DND-41 (cell line): ENCODE measurements at regions not wholly inside any gene's neighbourhood (a gene's known extent, or its start where the extent isn't known, plus 50 kb on each side); places are given as distances from the start of the nearest gene placed in this dataset.

Experiments used
- ATAC-seq: fragments of 200-7000 bp; cut with Tn5 transposase; 3 replicates; pipeline ENCODE4 v1.9.1; 2021; ENCODE audit warnings: low read depth; ENCODE audit not compliant: insufficient read depth
- DNase-seq: peaks from one replicate; pipeline ENCODE4 v3.0.0-alpha.2; 2020
- H2AFZ ChIP-seq: 2 replicates; pipeline ENCODE4 v1.6.0; 2012; ENCODE audit warnings: low read depth, low read length
- H3K27ac ChIP-seq: 2 replicates; pipeline ENCODE4 v1.5.1; 2012; ENCODE audit warnings: low read length, inconsistent platforms
- H3K27me3 ChIP-seq: fragments of 200-600 bp; sonication (generic); 2 replicates; pipeline ENCODE4 v1.6.0; 2012; ENCODE audit warnings: low read length, mild to moderate bottlenecking, inconsistent platforms; ENCODE audit not compliant: insufficient read depth, poor library complexity
- H3K36me3 ChIP-seq: 2 replicates; pipeline ENCODE4 v1.5.1; 2012; ENCODE audit warnings: low read length, inconsistent platforms; ENCODE audit not compliant: insufficient read depth
- H3K4me1 ChIP-seq: 2 replicates; pipeline ENCODE4 v1.5.1; 2012; ENCODE audit warnings: mild to moderate bottlenecking, low read length; ENCODE audit not compliant: insufficient read depth
- H3K4me2 ChIP-seq: 2 replicates; pipeline ENCODE4 v1.6.0; 2012; ENCODE audit warnings: mild to moderate bottlenecking, moderate library complexity, low read length, inconsistent platforms; ENCODE audit not compliant: insufficient read depth
- H3K4me3 ChIP-seq, 2 experiments: fragments of 200-600 bp in 1 of 2; shearing (Covaris generic) in 1 of 2; 2 replicates each; pipeline ENCODE4 v1.5.1; 2012 to 2016; ENCODE audit warnings: inconsistent platforms in 2 of 2, low read length in 2 of 2, mild to moderate bottlenecking in 2 of 2, low read depth in 1 of 2, moderate library complexity in 1 of 2
- H3K79me2 ChIP-seq: 2 replicates; pipeline ENCODE4 v1.6.0; 2012; ENCODE audit warnings: low read length, inconsistent platforms; ENCODE audit not compliant: insufficient read depth
- H3K9ac ChIP-seq: 2 replicates; pipeline ENCODE4 v1.6.0; 2012; ENCODE audit warnings: low read depth, mild to moderate bottlenecking, inconsistent platforms, low read length, moderate library complexity
- H3K9me3 ChIP-seq: 2 replicates; pipeline ENCODE4 v1.5.1; 2012; ENCODE audit warnings: low read length, moderate library complexity, mild to moderate bottlenecking, inconsistent platforms; ENCODE audit not compliant: insufficient read depth, severe bottlenecking
- H4K20me1 ChIP-seq: 2 replicates; pipeline ENCODE4 v1.6.0; 2012; ENCODE audit warnings: low read length; ENCODE audit not compliant: insufficient read depth
- EZH2 ChIP-seq: IDR thresholded peaks from 3 replicates; pipeline ENCODE4 v1.6.1; 2012; ENCODE audit warnings: borderline replicate concordance, low read depth, mild to moderate bottlenecking, moderate library complexity, low read length, inconsistent platforms; ENCODE audit not compliant: severe bottlenecking
- TF ChIP-seq, protein P1 (sequence below): IDR thresholded peaks from 2 replicates; pipeline ENCODE4 v1.5.1; 2012; ENCODE audit warnings: borderline replicate concordance, low read length, moderate library complexity, mild to moderate bottlenecking; ENCODE audit not compliant: poor library complexity, severe bottlenecking; ENCODE audit errors: extremely low read depth

DNA sequence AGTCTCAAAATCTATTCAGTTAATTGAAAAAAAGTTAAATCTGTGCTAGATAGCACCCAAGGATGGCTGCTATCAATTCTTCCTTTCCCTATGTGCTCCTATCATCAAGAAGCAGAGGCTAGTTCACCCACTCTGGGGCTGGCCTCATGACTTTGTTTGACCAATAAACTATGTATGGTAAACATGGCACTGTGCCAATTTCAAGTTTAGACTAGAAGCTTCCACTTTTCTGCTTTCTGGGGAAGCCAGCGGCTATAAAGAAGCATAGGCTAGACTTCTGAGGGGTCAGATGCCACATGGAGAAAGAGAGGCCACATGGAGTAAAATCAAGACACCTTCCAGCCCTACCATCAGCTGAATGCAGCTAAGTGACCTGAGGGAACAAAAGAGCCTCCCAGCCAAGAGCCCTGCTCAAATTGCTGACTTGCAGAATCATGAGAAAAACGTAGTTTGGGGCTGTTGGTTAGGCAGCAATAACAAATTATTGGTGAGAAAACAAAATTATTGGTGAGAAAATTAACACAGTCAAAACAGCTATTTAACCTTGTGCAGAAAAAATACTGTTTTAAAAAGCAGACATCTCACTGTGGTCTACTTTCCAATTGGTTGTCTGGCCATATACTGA lies 86.5 kb upstream of the SLC14A2 start:
- Histone ChIP-seq H4K20me1 (no peaks in the 10 kb centered on the region), H3K4me2 (no peak overlapping the region), H3K9ac (no peak overlapping the region), H3K27ac (no peak overlapping the region), H3K4me3 (no peak overlapping the region), H3K79me2 (no peaks in the 10 kb centered on the region), H3K27me3 (no peaks in the 10 kb centered on the region), H3K4me1 (no peaks in the 10 kb centered on the region), H3K36me3 (no peaks in the 10 kb centered on the region), H3K9me3 (no peaks in the 10 kb centered on the region), H2AFZ (no peak overlapping the region)
- TF ChIP-seq EZH2: no peak
- TF ChIP-seq, protein P1, sequence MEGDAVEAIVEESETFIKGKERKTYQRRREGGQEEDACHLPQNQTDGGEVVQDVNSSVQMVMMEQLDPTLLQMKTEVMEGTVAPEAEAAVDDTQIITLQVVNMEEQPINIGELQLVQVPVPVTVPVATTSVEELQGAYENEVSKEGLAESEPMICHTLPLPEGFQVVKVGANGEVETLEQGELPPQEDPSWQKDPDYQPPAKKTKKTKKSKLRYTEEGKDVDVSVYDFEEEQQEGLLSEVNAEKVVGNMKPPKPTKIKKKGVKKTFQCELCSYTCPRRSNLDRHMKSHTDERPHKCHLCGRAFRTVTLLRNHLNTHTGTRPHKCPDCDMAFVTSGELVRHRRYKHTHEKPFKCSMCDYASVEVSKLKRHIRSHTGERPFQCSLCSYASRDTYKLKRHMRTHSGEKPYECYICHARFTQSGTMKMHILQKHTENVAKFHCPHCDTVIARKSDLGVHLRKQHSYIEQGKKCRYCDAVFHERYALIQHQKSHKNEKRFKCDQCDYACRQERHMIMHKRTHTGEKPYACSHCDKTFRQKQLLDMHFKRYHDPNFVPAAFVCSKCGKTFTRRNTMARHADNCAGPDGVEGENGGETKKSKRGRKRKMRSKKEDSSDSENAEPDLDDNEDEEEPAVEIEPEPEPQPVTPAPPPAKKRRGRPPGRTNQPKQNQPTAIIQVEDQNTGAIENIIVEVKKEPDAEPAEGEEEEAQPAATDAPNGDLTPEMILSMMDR: no peak
- ATAC-seq (no peak), DNase-seq (no peak)

DNA sequence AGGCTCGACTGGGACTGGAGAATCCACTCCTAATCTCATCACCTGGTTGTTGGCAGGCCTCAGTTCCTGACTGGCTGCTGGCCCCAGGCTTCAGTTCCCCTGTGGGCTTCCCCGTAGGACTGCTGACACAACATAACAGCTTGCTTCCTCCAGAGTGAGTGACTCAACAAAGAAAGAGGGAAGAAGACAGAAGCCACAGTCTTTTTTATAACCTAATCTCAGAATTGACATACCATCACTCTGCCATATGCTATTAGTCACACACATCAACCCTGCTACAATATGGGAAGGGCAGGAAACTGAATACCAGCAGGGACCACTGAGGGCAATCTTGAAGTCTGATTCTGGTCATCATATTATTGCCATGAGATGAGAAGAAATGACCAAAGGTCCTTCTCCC lies 76.8 kb upstream of the SLC14A2 start:
- no peak for DNase-seq
- H3K9ac ChIP-seq: no peak overlapping the region
- TF ChIP-seq, protein P1: no peak
- no peak for TF ChIP-seq EZH2

DNA sequence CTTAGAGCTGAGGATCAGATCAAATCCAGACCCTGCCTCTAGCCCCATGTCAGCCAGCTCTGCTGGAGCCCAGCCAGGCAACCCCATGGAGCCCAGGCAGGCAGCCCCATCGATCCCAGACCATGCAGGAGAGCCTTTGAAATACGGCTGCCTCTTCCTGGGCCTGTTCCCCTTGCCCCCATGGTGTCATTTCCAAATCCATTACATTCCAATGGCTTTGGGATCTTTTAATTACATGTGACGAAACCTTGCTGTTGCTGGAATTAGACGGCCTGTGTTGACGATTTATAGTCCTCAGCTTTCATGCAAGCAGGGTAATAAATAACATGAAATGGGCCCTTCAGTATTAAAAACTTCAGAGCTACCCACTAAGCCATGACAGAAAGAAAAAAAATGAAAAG lies 75.8 kb upstream of the SLC14A2 start:
- H3K4me2 ChIP-seq: no peak overlapping the region
- no peak overlapping the region for H3K27ac ChIP-seq
- H3K27me3 ChIP-seq: peaks cover 9% of the 10 kb centered on the region
- no peak for TF ChIP-seq EZH2
- TF ChIP-seq, protein P1: no peak
- no peak overlapping the region for H3K4me3 ChIP-seq
- no peaks in the 10 kb centered on the region for H4K20me1 ChIP-seq
- DNase-seq: no peak
- H2AFZ ChIP-seq: no peak overlapping the region
- no peak overlapping the region for H3K9ac ChIP-seq
- no peaks in the 10 kb centered on the region for H3K4me1 ChIP-seq
- no peaks in the 10 kb centered on the region for H3K36me3 ChIP-seq
- no peaks in the 10 kb centered on the region for H3K9me3 ChIP-seq
- ATAC-seq: no peak
- no peaks in the 10 kb centered on the region for H3K79me2 ChIP-seq

More for the DNA sequence above, 76.8 kb upstream of the SLC14A2 start:
- Histone ChIP-seq H2AFZ (no peak overlapping the region), H3K9me3 (no peaks in the 10 kb centered on the region), H3K4me2 (no peak overlapping the region), H3K4me1 (no peaks in the 10 kb centered on the region), H3K36me3 (no peaks in the 10 kb centered on the region), H4K20me1 (no peaks in the 10 kb centered on the region), H3K4me3 (no peak overlapping the region), H3K79me2 (no peaks in the 10 kb centered on the region), H3K27ac (no peak overlapping the region), H3K27me3 (peaks cover 9% of the 10 kb centered on the region)
- no peak for ATAC-seq

DNA sequence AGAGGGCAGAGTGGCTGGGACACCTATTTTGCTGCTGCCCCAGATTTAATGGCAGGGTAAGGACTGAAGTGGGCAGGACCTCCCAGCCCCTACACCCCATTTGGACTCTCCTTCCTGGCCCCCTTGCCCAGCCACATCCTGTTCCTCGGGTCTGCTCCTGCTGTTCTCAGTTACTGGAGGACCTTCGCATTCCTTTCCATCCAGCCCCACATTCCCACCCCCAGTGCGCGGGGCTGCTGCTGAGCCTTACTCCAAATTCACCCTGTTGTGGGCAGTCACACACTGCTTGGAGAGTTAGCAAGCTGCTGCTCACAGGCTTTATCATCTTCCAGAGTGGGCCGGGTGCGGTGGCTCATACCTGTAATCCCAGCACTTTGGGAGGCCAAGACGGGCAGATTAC lies 75.2 kb upstream of the SLC14A2 start:
- H3K79me2 ChIP-seq: no peaks in the 10 kb centered on the region

More for the DNA sequence above, 75.2 kb upstream of the SLC14A2 start:
- no peak for TF ChIP-seq EZH2
- TF ChIP-seq, protein P1: no peak
- Histone ChIP-seq H3K27me3 (peaks cover 9% of the 10 kb centered on the region), H3K36me3 (no peaks in the 10 kb centered on the region), H2AFZ (no peak overlapping the region), H4K20me1 (no peaks in the 10 kb centered on the region), H3K4me1 (no peaks in the 10 kb centered on the region), H3K9ac (no peak overlapping the region), H3K4me3 (no peak overlapping the region), H3K4me2 (no peak overlapping the region), H3K9me3 (no peaks in the 10 kb centered on the region), H3K27ac (no peak overlapping the region)
- no peak for DNase-seq
- ATAC-seq: no peak
